ENCODE measurements at regions not wholly inside any gene's neighbourhood (a gene's known extent, or its start where the extent isn't known, plus 50 kb on each side); places are given as distances from the start of the nearest gene placed in this dataset.

DNA sequence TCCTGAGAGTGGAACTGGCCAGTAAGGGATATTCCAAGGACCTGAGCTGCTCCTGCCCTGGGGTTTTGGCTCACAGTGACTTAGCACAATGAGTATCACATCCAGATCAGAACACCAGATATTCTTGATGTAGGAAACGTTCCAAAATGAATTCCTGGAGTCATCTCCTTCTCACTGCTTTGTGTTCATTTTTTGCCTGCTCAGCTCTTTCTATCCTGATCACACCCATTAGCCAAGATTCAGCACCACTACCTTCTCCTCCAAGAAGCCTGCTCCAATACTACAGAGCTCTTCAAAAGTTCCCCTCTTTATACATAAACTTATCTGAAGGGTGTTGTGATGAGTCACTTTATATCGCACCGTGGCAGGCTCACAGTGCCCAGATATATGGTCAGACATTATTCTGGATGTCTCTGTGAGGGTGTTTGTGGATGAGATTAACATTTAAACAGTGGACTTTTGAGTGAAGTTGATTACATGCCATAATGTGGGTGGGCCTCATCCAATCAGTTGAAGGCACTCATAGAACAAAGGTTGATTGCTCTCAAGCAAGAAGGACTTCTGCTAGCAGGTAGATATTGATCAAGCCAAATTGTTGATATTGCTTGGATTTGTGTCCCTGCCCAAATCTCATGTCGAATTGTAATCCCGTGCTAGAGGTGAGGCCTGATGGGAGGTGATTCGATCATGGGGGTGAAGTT, 1155.2 kb upstream of the AUTS2 start:
- no peak overlapping the region for H3K9ac ChIP-seq
- WGBS, 2 experiments (ENCODE audit: low coverage in 1 of 2, low lambda C conversion rate in 2 of 2, missing lambda C conversion rate in 2 of 2): 37 to 39% methylated on average over 6 of the region's 6 CpGs
- no peaks in the 10 kb centered on the region for H3K9me2 ChIP-seq (ENCODE audit: insufficient read depth)
- in situ Hi-C loops (cut with MboI): no loop called here
- no peak overlapping the region for H3K27ac ChIP-seq
- no peaks in the 10 kb centered on the region for H3K4me1 ChIP-seq (ENCODE audit: insufficient read depth)
- H3K9me3 ChIP-seq (ENCODE audit: low read depth): no peaks in the 10 kb centered on the region
- no peaks in the 10 kb centered on the region for H4K20me1 ChIP-seq (ENCODE audit: insufficient read depth)
- TF ChIP-seq EZH2 (IDR thresholded peaks at IDR 0.05; ENCODE audit: insufficient read depth, poor library complexity, severe bottlenecking) (no peak), EZH2phosphoT487 (IDR thresholded peaks at IDR 0.05; ENCODE audit: insufficient read depth, low read depth) (no peak)
- H2AFZ ChIP-seq: no peak overlapping the region
- DNase-seq: no peak
- H3K4me3 ChIP-seq: no peak overlapping the region
- H3K79me2 ChIP-seq (ENCODE audit: insufficient read depth): no peaks in the 10 kb centered on the region
- no peaks in the 10 kb centered on the region for H3K36me3 ChIP-seq (ENCODE audit: low read depth)
- H3K27me3 ChIP-seq (replicated peaks; ENCODE audit: insufficient read depth): no peaks in the 10 kb centered on the region
- H3F3A ChIP-seq (ENCODE audit: insufficient read depth): no peaks in the 10 kb centered on the region
- H3K4me2 ChIP-seq (ENCODE audit: unreplicated experiment): no peak overlapping the region

DNA sequence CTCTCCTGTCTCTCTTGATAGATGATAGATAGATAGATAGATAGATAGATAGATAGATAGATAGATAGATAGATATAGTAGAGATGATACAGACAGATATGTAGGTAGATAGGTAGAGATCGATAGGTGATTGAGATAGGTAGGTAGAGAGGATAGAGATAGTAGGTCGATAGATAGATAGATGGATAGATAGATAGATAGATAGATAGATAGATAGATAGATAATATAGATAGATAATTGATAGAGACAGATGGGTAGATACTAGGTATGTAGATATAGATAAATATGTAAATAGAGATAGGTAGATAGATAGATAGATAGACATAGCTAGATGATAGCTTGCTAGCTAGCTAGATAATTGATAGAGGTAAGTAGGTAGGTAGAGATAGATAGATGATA, 1154.2 kb upstream of the AUTS2 start:
- Histone ChIP-seq H3F3A (ENCODE audit: insufficient read depth) (no peaks in the 10 kb centered on the region), H3K36me3 (ENCODE audit: low read depth) (no peaks in the 10 kb centered on the region), H4K20me1 (ENCODE audit: insufficient read depth) (no peaks in the 10 kb centered on the region), H3K4me2 (ENCODE audit: unreplicated experiment) (no peak overlapping the region), H3K4me3 (no peak overlapping the region), H3K4me1 (ENCODE audit: insufficient read depth) (no peaks in the 10 kb centered on the region), H3K27ac (no peak overlapping the region), H3K79me2 (ENCODE audit: insufficient read depth) (no peaks in the 10 kb centered on the region), H3K9me3 (ENCODE audit: low read depth) (no peaks in the 10 kb centered on the region), H3K9me2 (ENCODE audit: insufficient read depth) (no peaks in the 10 kb centered on the region), H2AFZ (no peak overlapping the region), H3K27me3 (replicated peaks; ENCODE audit: insufficient read depth) (no peaks in the 10 kb centered on the region), H3K9ac (no peak overlapping the region)
- in situ Hi-C loops (cut with MboI): no loop called here
- TF ChIP-seq EZH2 (IDR thresholded peaks at IDR 0.05; ENCODE audit: insufficient read depth, poor library complexity, severe bottlenecking) (no peak), EZH2phosphoT487 (IDR thresholded peaks at IDR 0.05; ENCODE audit: insufficient read depth, low read depth) (no peak)
- DNase-seq: no peak
- 12 to 19% methylated on average over 2 of the region's 2 CpGs for WGBS, 2 experiments (ENCODE audit: low coverage in 1 of 2, low lambda C conversion rate in 2 of 2, missing lambda C conversion rate in 2 of 2)

GRCh38 chr7:68444956-68445355, 1153.3 kb upstream of the AUTS2 start:
- Histone ChIP-seq H3K4me1 (ENCODE audit: insufficient read depth) (no peaks in the 10 kb centered on the region), H3K27me3 (replicated peaks; ENCODE audit: insufficient read depth) (no peaks in the 10 kb centered on the region), H3F3A (ENCODE audit: insufficient read depth) (no peaks in the 10 kb centered on the region), H3K4me3 (no peak overlapping the region), H3K9me2 (ENCODE audit: insufficient read depth) (no peaks in the 10 kb centered on the region), H3K9ac (no peak overlapping the region), H2AFZ (no peak overlapping the region), H3K9me3 (ENCODE audit: low read depth) (no peaks in the 10 kb centered on the region), H3K4me2 (ENCODE audit: unreplicated experiment) (no peak overlapping the region), H4K20me1 (ENCODE audit: insufficient read depth) (no peaks in the 10 kb centered on the region), H3K79me2 (ENCODE audit: insufficient read depth) (no peaks in the 10 kb centered on the region), H3K36me3 (ENCODE audit: low read depth) (no peaks in the 10 kb centered on the region), H3K27ac (no peak overlapping the region)
- TF ChIP-seq EZH2 (IDR thresholded peaks at IDR 0.05; ENCODE audit: insufficient read depth, poor library complexity, severe bottlenecking): no peak
- TF ChIP-seq EZH2phosphoT487 (IDR thresholded peaks at IDR 0.05; ENCODE audit: insufficient read depth, low read depth): no peak
- in situ Hi-C loops (cut with MboI): no loop called here
- 11 to 14% methylated on average over 3 of the region's 3 CpGs for WGBS, 2 experiments (ENCODE audit: low coverage in 1 of 2, low lambda C conversion rate in 2 of 2, missing lambda C conversion rate in 2 of 2)
- DNase-seq: no peak

DNA sequence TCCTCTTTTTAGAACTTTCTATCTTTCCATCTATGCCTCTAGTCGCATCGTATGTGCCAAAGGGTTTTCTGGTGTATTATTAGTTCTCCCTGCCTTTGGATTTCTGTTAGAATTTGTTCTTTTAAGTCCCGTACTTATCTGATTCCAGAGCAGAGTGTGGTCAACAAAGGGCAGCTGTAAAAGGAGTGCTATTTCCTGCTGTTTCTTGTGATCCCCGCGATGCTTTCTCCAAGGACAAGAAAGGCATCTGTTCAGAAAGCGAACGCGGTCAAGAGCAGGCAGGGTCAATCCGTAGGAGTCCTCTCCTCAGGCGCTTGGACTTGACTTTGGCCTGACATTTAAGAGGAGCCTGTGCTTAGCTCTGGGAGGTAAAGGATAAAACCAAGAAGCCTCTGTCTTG, 1152.1 kb upstream of the AUTS2 start:
- DNase-seq: no peak
- Histone ChIP-seq H3K36me3 (ENCODE audit: low read depth) (no peaks in the 10 kb centered on the region), H3K79me2 (ENCODE audit: insufficient read depth) (no peaks in the 10 kb centered on the region), H3K4me1 (ENCODE audit: insufficient read depth) (no peaks in the 10 kb centered on the region), H3K4me2 (ENCODE audit: unreplicated experiment) (no peak overlapping the region), H2AFZ (no peak overlapping the region), H4K20me1 (ENCODE audit: insufficient read depth) (no peaks in the 10 kb centered on the region), H3K9ac (no peak overlapping the region), H3K27ac (no peak overlapping the region), H3K9me3 (ENCODE audit: low read depth) (no peaks in the 10 kb centered on the region), H3K27me3 (replicated peaks; ENCODE audit: insufficient read depth) (no peaks in the 10 kb centered on the region), H3K4me3 (no peak overlapping the region), H3F3A (ENCODE audit: insufficient read depth) (no peaks in the 10 kb centered on the region), H3K9me2 (ENCODE audit: insufficient read depth) (no peaks in the 10 kb centered on the region)
- in situ Hi-C loops (cut with MboI): no loop called here
- WGBS, 2 experiments (ENCODE audit: low coverage in 1 of 2, low lambda C conversion rate in 2 of 2, missing lambda C conversion rate in 2 of 2): 35 to 36% methylated on average over 10 of the region's 10 CpGs
- TF ChIP-seq EZH2phosphoT487 (IDR thresholded peaks at IDR 0.05; ENCODE audit: insufficient read depth, low read depth) (no peak), EZH2 (IDR thresholded peaks at IDR 0.05; ENCODE audit: insufficient read depth, poor library complexity, severe bottlenecking) (no peak)

Data from GM23248 (cell line).